BLaER1 treated with 17β-estradiol and CSF1 and Interleukin-3, amounts not matched to agents 10 nM and 100 nM (cell line): ENCODE measurements at regions not wholly inside any gene's neighbourhood (a gene's known extent, or its start where the extent isn't known, plus 50 kb on each side); places are given as distances from the start of the nearest gene placed in this dataset.
"Not testable (repeated sequence)": the region's sequence is repeated elsewhere in the genome, so short reads cannot be mapped to it uniquely, and the experiment has no call there.

Experiments
- H3K27ac ChIP-seq, 11 experiments: shearing (Covaris generic); formaldehyde crosslinking; 2 replicates each; pipeline ENCODE4 v1.8.1; 2022
- H3K27me3 ChIP-seq, 11 experiments: shearing (Covaris generic); formaldehyde crosslinking; 2 replicates each; pipeline ENCODE4 v1.8.1; 2022
- H3K36me3 ChIP-seq, 11 experiments: shearing (Covaris generic); formaldehyde crosslinking; 2 replicates each; pipeline ENCODE4 v1.8.1; 2022
- H3K4me1 ChIP-seq, 10 experiments: shearing (Covaris generic); formaldehyde crosslinking; 2 replicates each; pipeline ENCODE4 v1.8.1; 2022
- H3K4me2 ChIP-seq, 11 experiments: shearing (Covaris generic); formaldehyde crosslinking; 2 replicates each; pipeline ENCODE4 v1.8.1; 2022
- H3K4me3 ChIP-seq, 10 experiments: shearing (Covaris generic); formaldehyde crosslinking; 2 replicates each; pipeline ENCODE4 v1.8.1; 2022
- H3K9ac ChIP-seq, 11 experiments: shearing (Covaris generic); formaldehyde crosslinking; 2 replicates each; pipeline ENCODE4 v1.8.1; 2022
- H3K9me3 ChIP-seq, 11 experiments: shearing (Covaris generic); formaldehyde crosslinking; replicated peaks in 1 of 11; 2 replicates each; pipeline ENCODE4 v1.8.1; 2022
- H4K20me1 ChIP-seq, 11 experiments: shearing (Covaris generic); formaldehyde crosslinking; 2 replicates each; pipeline ENCODE4 v1.8.1; 2022
- Cebpa-rat ChIP-seq, 11 experiments: shearing (Covaris generic); IDR thresholded peaks; 2 replicates each; pipeline ENCODE4 v1.8.1; 2022

DNA sequence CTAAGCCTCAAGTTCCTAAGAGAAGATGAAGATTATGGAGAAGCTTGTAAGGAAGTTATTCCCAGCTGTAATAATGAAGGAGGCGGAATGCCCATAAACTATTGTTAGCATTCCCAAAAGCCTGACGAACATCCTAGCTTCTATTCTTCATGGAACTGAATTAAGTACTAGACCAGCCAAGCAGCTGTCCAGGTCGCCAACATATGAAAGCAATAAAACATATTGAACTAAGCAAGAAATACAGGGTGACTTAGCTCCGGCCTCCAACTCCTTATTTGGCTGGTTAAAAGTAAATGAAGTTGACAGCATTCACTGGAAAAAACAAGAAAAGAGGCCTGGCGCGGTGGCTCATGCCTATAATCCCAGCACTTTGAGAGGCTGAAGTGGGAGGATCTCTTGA lies 174.0 kb upstream of the TPM1 start:
- TF ChIP-seq Cebpa-rat (IDR thresholded peaks at IDR 0.05), result no peak
- Histone ChIP-seq H3K27me3 (no peaks in the 10 kb centered on the region), H3K4me1 (peaks cover 0 to 11% (median 7%) of the 10 kb centered on the region in 10 experiments; a peak in 13 of 20 replicates), H4K20me1 (no peaks in the 10 kb centered on the region), H3K9me3 (peaks cover 0 to 9% (median 0%) of the 10 kb centered on the region in 11 experiments; a peak in 4 of 22 replicates), H3K4me3 (no peak overlapping the region), H3K9ac (no peak overlapping the region), H3K4me2 (peak overlapping the region in 7 of 11 experiments; percentile 36 to 66 (median 51); a peak in 14 of 22 replicates), H3K27ac (no peak overlapping the region), H3K36me3 (no peaks in the 10 kb centered on the region)

DNA sequence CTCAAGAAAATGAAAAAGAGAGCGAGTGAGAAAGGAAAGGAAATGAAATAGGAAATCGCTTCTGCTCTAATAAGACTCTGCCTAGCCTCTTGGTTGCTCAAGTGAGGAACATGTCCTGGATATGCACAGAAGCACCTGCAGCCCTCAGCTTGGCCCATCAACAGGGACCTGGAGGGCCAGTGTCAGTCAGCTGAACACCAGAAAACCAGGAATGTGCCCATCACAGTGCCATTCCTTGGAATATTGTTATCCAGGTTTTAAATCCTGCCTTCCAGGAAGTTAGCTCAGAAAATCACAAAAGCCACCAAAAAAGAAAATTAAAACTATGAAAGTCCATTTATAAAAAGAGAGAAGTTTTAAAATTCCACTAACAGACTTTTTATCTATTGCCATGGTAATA lies 173.4 kb upstream of the TPM1 start:
- Histone ChIP-seq H3K9me3 (peaks cover 0 to 9% (median 0%) of the 10 kb centered on the region in 11 experiments; a peak in 4 of 22 replicates), H3K4me2 (peak overlapping the region in 7 of 11 experiments; percentile 36 to 66 (median 51); a peak in 14 of 22 replicates), H3K36me3 (no peaks in the 10 kb centered on the region), H3K27me3 (no peaks in the 10 kb centered on the region), H4K20me1 (no peaks in the 10 kb centered on the region), H3K27ac (no peak overlapping the region), H3K4me1 (peaks cover 0 to 11% (median 7%) of the 10 kb centered on the region in 10 experiments; a peak in 13 of 20 replicates), H3K9ac (no peak overlapping the region), H3K4me3 (no peak overlapping the region)
- no peak for TF ChIP-seq Cebpa-rat (IDR thresholded peaks at IDR 0.05)

DNA sequence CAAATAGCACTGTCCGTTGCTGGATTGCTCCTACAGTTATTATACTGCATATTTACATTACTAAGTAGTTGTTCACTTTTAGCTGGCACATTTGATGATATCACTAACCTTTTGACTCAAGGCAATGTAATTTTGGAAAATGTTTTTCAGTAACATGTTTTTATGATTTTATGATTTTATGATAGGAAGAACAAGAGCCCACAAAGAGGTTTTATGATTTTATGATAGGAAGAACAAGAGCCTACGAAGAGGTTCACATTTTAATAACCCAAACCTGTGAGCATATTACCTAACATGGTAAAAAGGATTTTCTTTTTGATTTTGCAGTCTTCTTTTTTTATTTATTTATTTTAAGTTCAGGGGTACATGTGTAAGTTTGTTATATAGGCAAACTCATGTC lies 172.3 kb upstream of the TPM1 start:
- no peak overlapping the region for H3K9ac ChIP-seq
- H4K20me1 ChIP-seq, result no peaks in the 10 kb centered on the region
- H3K4me1 ChIP-seq, result peaks cover 0 to 11% (median 7%) of the 10 kb centered on the region in 10 experiments; a peak in 13 of 20 replicates
- no peak overlapping the region for H3K4me3 ChIP-seq
- H3K4me2 ChIP-seq, result no peak overlapping the region
- H3K27ac ChIP-seq, result no peak overlapping the region
- H3K9me3 ChIP-seq, result peaks cover 0 to 9% (median 0%) of the 10 kb centered on the region in 11 experiments; a peak in 4 of 22 replicates
- H3K36me3 ChIP-seq, result no peaks in the 10 kb centered on the region
- no peaks in the 10 kb centered on the region for H3K27me3 ChIP-seq
- no peak for TF ChIP-seq Cebpa-rat (IDR thresholded peaks at IDR 0.05)

DNA sequence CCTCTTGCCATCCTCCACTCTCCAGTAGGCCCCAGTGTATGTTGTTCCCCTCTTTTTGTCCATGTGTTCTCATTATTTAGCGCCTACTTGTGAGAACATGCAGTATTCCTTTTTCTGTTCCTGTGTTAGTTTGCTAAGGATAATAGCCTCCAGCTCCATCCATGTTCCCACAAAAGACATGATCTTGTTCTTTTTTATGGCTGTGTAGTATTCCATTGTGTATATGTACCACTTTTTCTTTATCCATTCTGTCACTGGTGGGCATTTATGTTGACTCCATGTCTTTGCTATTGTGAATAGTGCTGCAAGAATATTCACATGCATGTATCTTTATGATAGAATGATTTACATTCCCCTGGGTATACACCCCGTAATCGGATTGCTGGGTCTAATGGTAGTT lies 171.8 kb upstream of the TPM1 start:
- not testable (repeated sequence) for H3K27me3 ChIP-seq, H3K4me2 ChIP-seq, H3K9me3 ChIP-seq, H3K9ac ChIP-seq, H3K36me3 ChIP-seq, H3K27ac ChIP-seq, H3K4me3 ChIP-seq, H4K20me1 ChIP-seq
- H3K4me1 ChIP-seq, result peaks cover 0 to 11% (median 7%) of the 10 kb centered on the region in 10 experiments; a peak in 13 of 20 replicates

DNA sequence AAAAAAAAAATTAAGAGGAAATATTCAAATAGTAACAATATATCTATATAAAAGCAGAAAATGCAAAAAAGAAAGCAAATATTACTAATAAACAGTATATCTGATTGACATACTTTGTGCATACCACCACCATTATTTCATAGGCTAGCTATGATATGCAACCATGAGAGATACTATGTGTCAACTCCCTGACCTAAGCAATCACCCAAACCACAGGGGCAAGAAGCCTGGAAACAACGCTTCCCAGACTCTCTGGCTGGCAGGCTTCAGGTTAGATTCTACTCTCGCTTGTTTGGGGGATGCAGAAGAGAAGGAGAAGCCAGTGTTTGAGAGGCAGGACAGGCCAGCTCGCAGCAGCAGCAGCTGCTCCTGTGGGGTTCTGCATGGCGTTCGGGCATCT lies 169.3 kb upstream of the TPM1 start:
- H3K4me1 ChIP-seq, result peaks cover 0 to 11% (median 7%) of the 10 kb centered on the region in 10 experiments; a peak in 13 of 20 replicates

DNA sequence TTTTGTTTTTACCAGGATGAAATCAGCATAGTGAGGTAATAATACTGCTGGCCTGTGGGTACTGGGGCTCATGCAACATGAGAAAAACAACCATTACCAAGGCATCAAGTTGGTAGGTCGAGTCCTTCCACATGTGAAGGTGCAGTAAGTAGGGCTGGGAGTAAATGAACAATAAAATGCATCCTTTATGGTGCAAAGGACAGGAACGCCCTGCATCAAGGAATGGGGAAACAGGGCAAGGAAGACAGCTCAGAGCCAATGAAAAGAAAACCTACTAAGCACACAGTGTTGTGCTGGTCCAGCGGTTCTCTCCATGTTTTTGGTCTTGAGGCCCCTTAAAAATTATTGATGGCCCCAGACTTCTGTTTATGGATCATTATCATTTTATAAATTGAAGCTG lies 168.5 kb upstream of the TPM1 start:
- H4K20me1 ChIP-seq, result no peaks in the 10 kb centered on the region
- H3K9me3 ChIP-seq, result peaks cover 0 to 9% (median 0%) of the 10 kb centered on the region in 11 experiments; a peak in 4 of 22 replicates
- H3K4me2 ChIP-seq, result no peak overlapping the region
- TF ChIP-seq Cebpa-rat (IDR thresholded peaks at IDR 0.05), result no peak
- no peak overlapping the region for H3K27ac ChIP-seq
- H3K4me3 ChIP-seq, result no peak overlapping the region
- no peak overlapping the region for H3K9ac ChIP-seq
- no peaks in the 10 kb centered on the region for H3K27me3 ChIP-seq
- no peaks in the 10 kb centered on the region for H3K36me3 ChIP-seq
- H3K4me1 ChIP-seq, result peaks cover 0 to 5% (median 2%) of the 10 kb centered on the region in 10 experiments; a peak in 13 of 20 replicates

More for the DNA sequence above, 169.3 kb upstream of the TPM1 start:
- Histone ChIP-seq H3K9me3 (peaks cover 0 to 9% (median 0%) of the 10 kb centered on the region in 11 experiments; a peak in 4 of 22 replicates), H3K36me3 (no peaks in the 10 kb centered on the region), H4K20me1 (no peaks in the 10 kb centered on the region), H3K4me2 (no peak overlapping the region), H3K27ac (no peak overlapping the region), H3K4me3 (no peak overlapping the region), H3K9ac (no peak overlapping the region), H3K27me3 (no peaks in the 10 kb centered on the region)
- TF ChIP-seq Cebpa-rat (IDR thresholded peaks at IDR 0.05), result no peak

DNA sequence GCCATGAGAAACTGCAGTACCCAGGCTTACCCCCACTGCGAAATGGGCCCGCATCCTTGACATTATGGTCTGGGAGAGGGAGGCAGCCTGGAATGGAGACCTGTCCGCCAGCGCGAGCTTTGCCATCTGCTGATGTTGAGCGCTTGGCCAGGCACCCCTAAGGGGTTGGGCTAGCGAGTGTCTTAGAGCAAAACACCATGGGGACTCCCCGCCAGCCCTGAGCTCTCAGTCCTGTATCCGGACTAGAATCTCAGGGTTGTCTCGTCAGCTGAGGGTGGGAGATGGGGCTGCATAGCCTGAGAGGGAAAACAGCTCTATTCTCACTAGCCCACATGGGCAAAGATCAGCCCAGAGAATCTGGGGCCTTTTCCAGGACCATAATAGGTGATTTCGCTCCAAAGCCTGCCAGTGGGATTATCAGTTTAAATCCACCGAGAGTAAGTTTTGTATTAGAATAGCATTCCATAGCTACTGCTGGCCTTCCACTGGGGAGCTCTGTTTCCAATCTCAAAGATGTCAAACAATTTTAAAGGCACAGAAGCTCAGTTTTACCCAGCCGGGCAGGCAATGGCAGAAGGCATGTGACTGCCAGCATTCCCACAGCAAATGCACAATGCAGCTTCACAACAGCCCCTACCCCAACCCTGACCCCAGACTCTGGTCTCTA lies 167.5 kb upstream of the TPM1 start:
- Histone ChIP-seq H3K4me1 (peaks cover 0 to 9% (median 8%) of the 10 kb centered on the region in 10 experiments; a peak in 14 of 20 replicates), H3K36me3 (no peaks in the 10 kb centered on the region), H4K20me1 (no peaks in the 10 kb centered on the region), H3K9me3 (peaks cover 0 to 9% (median 0%) of the 10 kb centered on the region in 11 experiments; a peak in 4 of 22 replicates), H3K4me3 (no peak overlapping the region), H3K9ac (no peak overlapping the region), H3K4me2 (no peak overlapping the region), H3K27me3 (no peaks in the 10 kb centered on the region), H3K27ac (no peak overlapping the region)
- no peak for TF ChIP-seq Cebpa-rat (IDR thresholded peaks at IDR 0.05)

DNA sequence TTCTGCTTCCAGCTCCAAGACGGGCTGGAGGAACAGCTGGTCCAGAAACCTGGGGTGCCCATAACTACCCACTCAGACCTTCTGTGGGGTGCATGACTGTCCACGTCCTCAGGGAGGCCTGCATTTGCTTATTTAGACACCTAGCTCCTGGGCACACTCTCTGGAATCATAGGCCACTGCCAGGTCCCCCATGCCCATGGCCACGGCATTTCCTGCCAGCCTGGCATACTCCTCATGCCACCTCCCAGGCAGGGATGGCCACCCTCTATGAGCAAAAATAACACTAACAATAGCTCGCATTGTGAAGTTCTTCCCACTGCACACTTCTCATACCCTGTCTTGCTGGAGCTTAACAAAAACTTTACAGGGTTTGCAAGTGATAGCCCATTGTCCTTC lies 166.9 kb upstream of the TPM1 start:
- TF ChIP-seq Cebpa-rat (IDR thresholded peaks at IDR 0.05), result no peak
- H3K4me2 ChIP-seq, result no peak overlapping the region
- H3K4me3 ChIP-seq, result no peak overlapping the region
- peaks cover 0 to 13% (median 10%) of the 10 kb centered on the region in 10 experiments; a peak in 14 of 20 replicates for H3K4me1 ChIP-seq
- H4K20me1 ChIP-seq, result no peaks in the 10 kb centered on the region
- H3K9ac ChIP-seq, result no peak overlapping the region
- no peaks in the 10 kb centered on the region for H3K36me3 ChIP-seq
- H3K27me3 ChIP-seq, result no peaks in the 10 kb centered on the region
- H3K9me3 ChIP-seq, result peaks cover 0 to 8% (median 0%) of the 10 kb centered on the region in 11 experiments; a peak in 4 of 22 replicates
- H3K27ac ChIP-seq, result no peak overlapping the region

DNA sequence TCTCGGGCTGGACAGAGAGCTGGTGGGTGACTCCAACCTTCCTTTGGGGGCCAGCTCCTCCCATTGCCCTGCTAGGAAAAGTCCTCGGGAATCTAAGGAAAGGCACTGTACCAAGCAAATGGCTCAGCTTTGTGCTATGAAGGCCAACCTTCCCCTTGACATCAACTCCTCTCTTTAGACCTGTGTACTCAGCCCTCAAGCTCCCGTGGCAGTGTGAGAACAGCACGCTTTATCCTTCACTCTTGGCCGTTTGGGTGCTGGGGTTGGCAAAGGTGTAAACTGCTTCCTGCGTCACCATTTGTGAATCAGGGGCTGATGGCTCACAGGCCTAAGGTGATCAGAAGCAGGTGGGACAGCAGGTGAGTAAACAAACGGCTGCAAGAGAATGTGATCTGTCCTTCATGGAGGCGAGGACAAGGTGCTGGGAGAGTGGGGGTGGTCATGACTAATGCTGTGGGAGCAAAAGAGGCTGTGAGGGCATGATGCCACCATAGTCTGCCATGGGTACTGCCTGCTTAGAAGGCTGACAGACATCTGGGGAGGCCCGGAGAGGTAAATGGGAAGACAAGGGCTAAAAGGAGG lies 165.2 kb upstream of the TPM1 start:
- H3K27me3 ChIP-seq, result no peaks in the 10 kb centered on the region
- H3K36me3 ChIP-seq, result no peaks in the 10 kb centered on the region
- H3K9ac ChIP-seq, result no peak overlapping the region
- no peak overlapping the region for H3K4me2 ChIP-seq
- no peak overlapping the region for H3K27ac ChIP-seq
- no peak for TF ChIP-seq Cebpa-rat (IDR thresholded peaks at IDR 0.05)
- no peak overlapping the region for H3K4me3 ChIP-seq
- H3K9me3 ChIP-seq, result no peaks in the 10 kb centered on the region
- peaks cover 0 to 13% (median 10%) of the 10 kb centered on the region in 10 experiments; a peak in 14 of 20 replicates for H3K4me1 ChIP-seq
- H4K20me1 ChIP-seq, result no peaks in the 10 kb centered on the region
